DND-41 (cell line): ENCODE measurements at regions not wholly inside any gene's neighbourhood (a gene's known extent, or its start where the extent isn't known, plus 50 kb on each side); places are given as distances from the start of the nearest gene placed in this dataset.

Source experiments
- ATAC-seq: fragments of 200-7000 bp; cut with Tn5 transposase; 3 replicates; pipeline ENCODE4 v1.9.1; 2021; ENCODE audit warnings: low read depth; ENCODE audit not compliant: insufficient read depth
- DNase-seq: peaks from one replicate; pipeline ENCODE4 v3.0.0-alpha.2; 2020
- H2AFZ ChIP-seq: 2 replicates; pipeline ENCODE4 v1.6.0; 2012; ENCODE audit warnings: low read depth, low read length
- H3K27ac ChIP-seq: 2 replicates; pipeline ENCODE4 v1.5.1; 2012; ENCODE audit warnings: low read length, inconsistent platforms
- H3K27me3 ChIP-seq: fragments of 200-600 bp; sonication (generic); 2 replicates; pipeline ENCODE4 v1.6.0; 2012; ENCODE audit warnings: low read length, mild to moderate bottlenecking, inconsistent platforms; ENCODE audit not compliant: insufficient read depth, poor library complexity
- H3K36me3 ChIP-seq: 2 replicates; pipeline ENCODE4 v1.5.1; 2012; ENCODE audit warnings: low read length, inconsistent platforms; ENCODE audit not compliant: insufficient read depth
- H3K4me1 ChIP-seq: 2 replicates; pipeline ENCODE4 v1.5.1; 2012; ENCODE audit warnings: mild to moderate bottlenecking, low read length; ENCODE audit not compliant: insufficient read depth
- H3K4me2 ChIP-seq: 2 replicates; pipeline ENCODE4 v1.6.0; 2012; ENCODE audit warnings: mild to moderate bottlenecking, moderate library complexity, low read length, inconsistent platforms; ENCODE audit not compliant: insufficient read depth
- H3K4me3 ChIP-seq, 2 experiments: fragments of 200-600 bp in 1 of 2; shearing (Covaris generic) in 1 of 2; 2 replicates each; pipeline ENCODE4 v1.5.1; 2012 to 2016; ENCODE audit warnings: inconsistent platforms in 2 of 2, low read length in 2 of 2, mild to moderate bottlenecking in 2 of 2, low read depth in 1 of 2, moderate library complexity in 1 of 2
- H3K79me2 ChIP-seq: 2 replicates; pipeline ENCODE4 v1.6.0; 2012; ENCODE audit warnings: low read length, inconsistent platforms; ENCODE audit not compliant: insufficient read depth
- H3K9ac ChIP-seq: 2 replicates; pipeline ENCODE4 v1.6.0; 2012; ENCODE audit warnings: low read depth, mild to moderate bottlenecking, inconsistent platforms, low read length, moderate library complexity
- H3K9me3 ChIP-seq: 2 replicates; pipeline ENCODE4 v1.5.1; 2012; ENCODE audit warnings: low read length, moderate library complexity, mild to moderate bottlenecking, inconsistent platforms; ENCODE audit not compliant: insufficient read depth, severe bottlenecking
- H4K20me1 ChIP-seq: 2 replicates; pipeline ENCODE4 v1.6.0; 2012; ENCODE audit warnings: low read length; ENCODE audit not compliant: insufficient read depth
- EZH2 ChIP-seq: IDR thresholded peaks from 3 replicates; pipeline ENCODE4 v1.6.1; 2012; ENCODE audit warnings: borderline replicate concordance, low read depth, mild to moderate bottlenecking, moderate library complexity, low read length, inconsistent platforms; ENCODE audit not compliant: severe bottlenecking
- TF ChIP-seq, protein P1 (sequence below): IDR thresholded peaks from 2 replicates; pipeline ENCODE4 v1.5.1; 2012; ENCODE audit warnings: borderline replicate concordance, low read length, moderate library complexity, mild to moderate bottlenecking; ENCODE audit not compliant: poor library complexity, severe bottlenecking; ENCODE audit errors: extremely low read depth

DNA sequence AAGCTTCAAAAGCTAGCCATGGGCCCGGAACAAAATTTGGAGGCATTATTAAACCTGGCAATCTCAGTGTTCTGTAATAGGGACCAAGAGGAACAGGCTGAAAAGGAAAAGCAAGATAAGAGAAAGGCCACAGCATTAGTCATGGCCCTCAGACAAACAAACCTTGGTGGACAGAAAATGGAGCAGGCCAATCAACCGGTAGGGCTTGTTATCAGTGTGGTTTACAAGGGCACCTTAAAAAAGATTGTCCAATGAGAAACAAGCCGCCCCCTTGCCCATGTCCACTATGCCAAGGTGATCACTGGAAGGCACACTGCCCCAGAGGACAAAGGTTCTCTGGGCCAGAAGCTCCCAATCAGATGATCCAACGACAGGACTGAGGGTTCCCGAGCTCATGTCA, 653.9 kb upstream of the TMEM132C start:
- Histone ChIP-seq H3K27me3 (no peaks in the 10 kb centered on the region), H3K27ac (no peak overlapping the region), H3K9me3 (no peaks in the 10 kb centered on the region), H3K79me2 (no peaks in the 10 kb centered on the region), H3K36me3 (no peaks in the 10 kb centered on the region), H3K9ac (no peak overlapping the region), H2AFZ (no peak overlapping the region), H3K4me2 (no peak overlapping the region), H4K20me1 (no peaks in the 10 kb centered on the region), H3K4me1 (no peaks in the 10 kb centered on the region), H3K4me3 (no peak overlapping the region)
- ATAC-seq (no peak), DNase-seq (no peak)
- TF ChIP-seq, protein P1, sequence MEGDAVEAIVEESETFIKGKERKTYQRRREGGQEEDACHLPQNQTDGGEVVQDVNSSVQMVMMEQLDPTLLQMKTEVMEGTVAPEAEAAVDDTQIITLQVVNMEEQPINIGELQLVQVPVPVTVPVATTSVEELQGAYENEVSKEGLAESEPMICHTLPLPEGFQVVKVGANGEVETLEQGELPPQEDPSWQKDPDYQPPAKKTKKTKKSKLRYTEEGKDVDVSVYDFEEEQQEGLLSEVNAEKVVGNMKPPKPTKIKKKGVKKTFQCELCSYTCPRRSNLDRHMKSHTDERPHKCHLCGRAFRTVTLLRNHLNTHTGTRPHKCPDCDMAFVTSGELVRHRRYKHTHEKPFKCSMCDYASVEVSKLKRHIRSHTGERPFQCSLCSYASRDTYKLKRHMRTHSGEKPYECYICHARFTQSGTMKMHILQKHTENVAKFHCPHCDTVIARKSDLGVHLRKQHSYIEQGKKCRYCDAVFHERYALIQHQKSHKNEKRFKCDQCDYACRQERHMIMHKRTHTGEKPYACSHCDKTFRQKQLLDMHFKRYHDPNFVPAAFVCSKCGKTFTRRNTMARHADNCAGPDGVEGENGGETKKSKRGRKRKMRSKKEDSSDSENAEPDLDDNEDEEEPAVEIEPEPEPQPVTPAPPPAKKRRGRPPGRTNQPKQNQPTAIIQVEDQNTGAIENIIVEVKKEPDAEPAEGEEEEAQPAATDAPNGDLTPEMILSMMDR, result no peak
- TF ChIP-seq EZH2, result no peak

DNA sequence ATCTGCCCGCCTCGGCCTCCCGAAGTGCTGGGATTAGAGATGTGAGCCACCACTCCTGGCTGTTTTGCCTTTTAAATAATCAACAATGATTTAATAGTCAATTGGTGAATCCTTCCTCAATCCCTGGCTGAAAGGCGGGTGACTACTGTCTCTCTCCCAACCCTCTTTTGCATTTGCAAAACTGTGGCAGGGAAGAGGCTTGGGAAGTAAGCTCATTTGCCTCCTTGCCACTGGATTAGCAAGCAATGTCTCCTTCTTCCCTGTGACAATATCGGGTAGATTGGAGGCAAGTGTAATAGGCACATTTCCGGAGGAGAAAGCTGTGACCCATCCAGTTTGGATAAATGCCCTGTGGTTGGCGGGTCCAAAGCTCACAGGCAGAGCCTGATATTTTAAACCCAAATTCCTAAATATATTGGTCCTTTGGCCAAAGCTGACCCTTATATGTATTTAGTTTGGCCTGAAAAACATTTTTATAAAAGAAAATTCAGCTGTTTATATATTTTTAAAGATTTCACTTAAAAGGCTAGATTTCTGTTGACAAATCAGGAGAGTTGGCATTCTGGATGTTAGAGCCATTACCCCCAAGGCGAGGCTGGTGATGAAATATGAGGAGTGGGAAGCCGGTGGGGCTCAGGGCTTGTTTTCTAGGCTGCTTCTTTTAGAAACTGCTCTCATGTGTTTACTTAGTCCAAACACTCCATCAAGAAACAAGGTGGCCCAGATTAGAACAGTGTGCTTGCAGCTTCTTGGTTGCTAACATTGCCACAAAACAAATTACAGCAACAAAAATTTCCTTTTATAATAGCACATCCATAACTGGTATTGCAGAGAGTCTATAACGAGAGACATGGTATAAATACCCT, 646.9 kb upstream of the TMEM132C start:
- H3K9me3 ChIP-seq, result peaks cover 3% of the 10 kb centered on the region
- H3K4me1 ChIP-seq, result no peaks in the 10 kb centered on the region
- no peak overlapping the region for H2AFZ ChIP-seq
- no peaks in the 10 kb centered on the region for H3K79me2 ChIP-seq
- H4K20me1 ChIP-seq, result no peaks in the 10 kb centered on the region
- no peak overlapping the region for H3K4me2 ChIP-seq
- H3K4me3 ChIP-seq, result no peak overlapping the region
- H3K36me3 ChIP-seq, result no peaks in the 10 kb centered on the region
- H3K27ac ChIP-seq, result no peak overlapping the region
- no peaks in the 10 kb centered on the region for H3K27me3 ChIP-seq
- no peak overlapping the region for H3K9ac ChIP-seq
- no peak for TF ChIP-seq EZH2
- TF ChIP-seq, protein P1, result no peak
- ATAC-seq, result no peak
- DNase-seq, result no peak

DNA sequence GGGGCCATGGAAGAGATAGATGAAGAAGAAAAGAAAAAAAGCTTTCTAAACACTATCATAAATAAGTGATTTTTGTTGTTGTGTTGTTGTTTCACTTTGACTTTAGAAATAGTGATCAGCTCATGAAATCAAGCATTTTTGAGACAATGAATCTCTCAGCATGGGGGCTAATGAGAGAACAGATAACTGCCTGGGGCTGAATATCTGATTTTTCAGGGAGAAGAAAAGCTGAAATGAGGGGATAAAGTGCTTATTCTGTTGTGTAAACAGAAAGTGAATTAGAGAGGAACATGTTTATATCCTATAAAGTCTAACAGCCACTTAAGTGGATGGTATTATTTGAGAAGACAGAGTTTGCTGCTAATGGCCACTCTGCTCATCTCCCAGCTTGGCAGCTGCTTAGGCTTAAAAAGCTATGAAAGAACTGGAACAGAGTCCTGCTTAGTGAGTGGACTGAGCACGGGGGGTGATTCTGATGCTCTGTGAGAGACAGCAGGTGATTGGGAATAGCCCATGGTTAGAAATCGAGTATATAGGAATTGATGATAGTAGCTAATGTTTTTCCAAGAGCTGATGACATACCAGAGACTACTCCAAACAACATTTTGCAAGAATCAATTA, 646.1 kb upstream of the TMEM132C start:
- DNase-seq (no peak), ATAC-seq (no peak)
- peaks cover 3% of the 10 kb centered on the region for H3K9me3 ChIP-seq
- H3K27me3 ChIP-seq, result no peaks in the 10 kb centered on the region
- H3K79me2 ChIP-seq, result no peaks in the 10 kb centered on the region
- H3K4me1 ChIP-seq, result no peaks in the 10 kb centered on the region
- H2AFZ ChIP-seq, result no peak overlapping the region
- H3K4me2 ChIP-seq, result no peak overlapping the region
- no peak overlapping the region for H3K4me3 ChIP-seq
- H3K36me3 ChIP-seq, result no peaks in the 10 kb centered on the region
- TF ChIP-seq, protein P1, result no peak
- TF ChIP-seq EZH2, result no peak
- no peaks in the 10 kb centered on the region for H4K20me1 ChIP-seq
- H3K27ac ChIP-seq, result no peak overlapping the region
- H3K9ac ChIP-seq, result no peak overlapping the region
